GM23338 (cell line): ENCODE measurements at regions not wholly inside any gene's neighbourhood (a gene's known extent, or its start where the extent isn't known, plus 50 kb on each side); places are given as distances from the start of the nearest gene placed in this dataset.

Experiments
- ATAC-seq: fragments of 200-7000 bp; cut with Tn5 transposase; 3 replicates; pipeline ENCODE4 v1.9.1; 2020
- DNase-seq: peaks from one replicate; pipeline ENCODE4 v3.0.0-alpha.2; 2015; ENCODE audit warnings: low spot score
- H2AFZ ChIP-seq: fragments of 200-600 bp; sonication (generic); 2 replicates; pipeline ENCODE4 v1.8.0; 2016; ENCODE audit warnings: antibody characterized with exemption, mild to moderate bottlenecking, moderate library complexity
- H3F3A ChIP-seq: fragments of 200-600 bp; sonication (generic); replicated peaks from 2 replicates; pipeline ENCODE4 v1.8.0; 2017; ENCODE audit warnings: antibody characterized with exemption, mixed run types, low read depth
- H3K27ac ChIP-seq: fragments of 200-600 bp; sonication (generic); 2 replicates; pipeline ENCODE4 v1.6.1; 2016; ENCODE audit warnings: low read depth
- H3K27me3 ChIP-seq: fragments of 200-600 bp; sonication (generic); 2 replicates; pipeline ENCODE4 v1.8.0; 2016; ENCODE audit warnings: mild to moderate bottlenecking, mixed run types, moderate library complexity; ENCODE audit not compliant: insufficient read depth
- H3K36me3 ChIP-seq: fragments of 200-600 bp; sonication (generic); 2 replicates; pipeline ENCODE4 v1.8.0; 2016; ENCODE audit warnings: mild to moderate bottlenecking; ENCODE audit not compliant: insufficient read depth
- H3K4me1 ChIP-seq: fragments of 200-600 bp; sonication (generic); 2 replicates; pipeline ENCODE4 v1.8.0; 2016; ENCODE audit warnings: mild to moderate bottlenecking, moderate library complexity; ENCODE audit not compliant: insufficient read depth
- H3K4me2 ChIP-seq: fragments of 200-600 bp; sonication (generic); 2 replicates; pipeline ENCODE4 v1.7.1; 2017; ENCODE audit warnings: mixed run types
- H3K4me3 ChIP-seq: fragments of 200-600 bp; sonication (generic); 2 replicates; pipeline ENCODE4 v1.6.1; 2016; ENCODE audit warnings: mixed run types
- H3K79me2 ChIP-seq: fragments of 200-600 bp; sonication (generic); replicated peaks from 2 replicates; pipeline ENCODE4 v1.8.0; 2017; ENCODE audit warnings: mild to moderate bottlenecking; ENCODE audit not compliant: insufficient read depth
- H3K9me2 ChIP-seq: fragments of 200-600 bp; sonication (generic); 2 replicates; pipeline ENCODE4 v1.8.0; 2017; ENCODE audit not compliant: insufficient read depth
- H4K20me1 ChIP-seq: fragments of 200-600 bp; sonication (generic); replicated peaks from 2 replicates; pipeline ENCODE4 v1.8.0; 2017; ENCODE audit warnings: mild to moderate bottlenecking; ENCODE audit not compliant: insufficient read depth
- H3K27ac Mint-ChIP-seq: 2 replicates; pipeline ENCODE4 v1.8.0; 2020; ENCODE audit warnings: inconsistent platforms, mild to moderate bottlenecking, moderate library complexity, mixed read lengths
- H3K27me3 Mint-ChIP-seq: 3 replicates; pipeline ENCODE4 v1.8.0; 2022; ENCODE audit warnings: low read depth, mild to moderate bottlenecking, moderate library complexity, mixed read lengths, inconsistent platforms; ENCODE audit not compliant: insufficient read depth, poor library complexity
- H3K36me3 Mint-ChIP-seq: 3 replicates; pipeline ENCODE4 v1.8.0; 2021; ENCODE audit warnings: low read depth, mild to moderate bottlenecking, inconsistent platforms, moderate library complexity, mixed read lengths
- H3K4me1 Mint-ChIP-seq: 3 replicates; pipeline ENCODE4 v1.8.0; 2020; ENCODE audit warnings: mild to moderate bottlenecking, inconsistent platforms, mixed read lengths
- H3K4me3 Mint-ChIP-seq: 3 replicates; pipeline ENCODE4 v1.8.0; 2021; ENCODE audit warnings: moderate library complexity, mild to moderate bottlenecking, inconsistent platforms, mixed read lengths
- H3K9me3 Mint-ChIP-seq: 3 replicates; pipeline ENCODE4 v1.8.0; 2020; ENCODE audit warnings: moderate library complexity, mild to moderate bottlenecking, inconsistent platforms, mixed read lengths
- CREB1 ChIP-seq: fragments of 250-450 bp; sonication (Bioruptor Pico); IDR thresholded peaks from 2 replicates; pipeline ENCODE4 v1.5.0; 2020; ENCODE audit warnings: low read depth, mild to moderate bottlenecking, moderate library complexity
- CTCF ChIP-seq, 2 experiments: fragments of 200-600 bp in 1 of 2; sonication (generic) in 1 of 2; conservative IDR thresholded peaks; 2 replicates each; pipeline versions ENCODE4 v1.5.1 to v1.6.1; 2016 to 2017; ENCODE audit warnings: antibody characterized with exemption in 2 of 2, low read depth in 2 of 2, mild to moderate bottlenecking in 2 of 2, moderate library complexity in 1 of 2
- ETS1 ChIP-seq: IDR thresholded peaks from 2 replicates; pipeline ENCODE4 v1.6.1; 2016; ENCODE audit warnings: antibody characterized with exemption
- EZH2 ChIP-seq: fragments of 200-600 bp; sonication (generic); IDR thresholded peaks from one replicate; pipeline ENCODE4 v1.8.0; 2017; ENCODE audit warnings: antibody characterized with exemption, mild to moderate bottlenecking, low read depth; ENCODE audit not compliant: unreplicated experiment
- EZH2phosphoT487 ChIP-seq: fragments of 200-600 bp; sonication (generic); IDR thresholded peaks from one replicate; pipeline ENCODE4 v1.8.1; 2018; ENCODE audit warnings: antibody characterized with exemption; ENCODE audit not compliant: unreplicated experiment
- JUNB ChIP-seq: IDR thresholded peaks from one replicate; pipeline ENCODE4 v1.6.1; 2016; ENCODE audit warnings: antibody characterized with exemption; ENCODE audit not compliant: unreplicated experiment
- NANOG ChIP-seq: IDR thresholded peaks from 2 replicates; pipeline ENCODE4 v1.6.1; 2016; ENCODE audit warnings: antibody characterized with exemption, borderline replicate concordance
- POLR2AphosphoS5 ChIP-seq: IDR thresholded peaks from 2 replicates; pipeline ENCODE4 v1.6.1; 2016; ENCODE audit warnings: antibody characterized with exemption, low read depth
- REST ChIP-seq: IDR thresholded peaks from one replicate; pipeline ENCODE4 v1.6.1; 2018; ENCODE audit warnings: antibody characterized with exemption; ENCODE audit not compliant: unreplicated experiment
- STAT1 ChIP-seq: IDR thresholded peaks from one replicate; pipeline ENCODE4 v1.6.1; 2016; ENCODE audit warnings: antibody characterized with exemption; ENCODE audit not compliant: unreplicated experiment
- ZNF114 ChIP-seq: fragments of 250-450 bp; sonication (Bioruptor Pico); IDR thresholded peaks from 2 replicates; pipeline ENCODE4 v1.5.0; 2020; ENCODE audit warnings: mild to moderate bottlenecking, moderate library complexity
- ZNF331 ChIP-seq: fragments of 250-450 bp; sonication (Bioruptor Pico); IDR thresholded peaks from 2 replicates; pipeline ENCODE4 v1.5.0; 2020; ENCODE audit warnings: low read depth, mild to moderate bottlenecking, moderate library complexity

GRCh38 chr11:134838708-134839107 is 426.7 kb upstream of the B3GAT1 start:
- DNase-seq: no peak
- H3K79me2 ChIP-seq: no peaks in the 10 kb centered on the region
- no peak overlapping the region for H3K27ac Mint-ChIP-seq
- H3K9me2 ChIP-seq: peaks cover 7% of the 10 kb centered on the region; the same call in 1 of the 2 replicates
- ATAC-seq: no peak
- H3K4me1 Mint-ChIP-seq: no peaks in the 10 kb centered on the region
- no peaks in the 10 kb centered on the region for H3K27me3 ChIP-seq
- peaks cover 2% of the 10 kb centered on the region for H3K27me3 Mint-ChIP-seq
- no peaks in the 10 kb centered on the region for H4K20me1 ChIP-seq
- no peak overlapping the region for H3K4me3 Mint-ChIP-seq
- H3K4me3 ChIP-seq: no peak overlapping the region
- no peaks in the 10 kb centered on the region for H3K4me1 ChIP-seq
- no peak overlapping the region for H3K4me2 ChIP-seq
- TF ChIP-seq POLR2AphosphoS5 (no peak), ZNF114 (CRISPR knock-in tag) (no peak), CTCF (conservative IDR thresholded peaks at IDR 0.05; ENCODE audit: low read depth in 2 of 2) (no peak), EZH2 (no peak), STAT1 (no peak), JUNB (no peak), ZNF331 (CRISPR knock-in tag) (no peak), ETS1 (no peak), REST (no peak), EZH2phosphoT487 (no peak), NANOG (no peak), CREB1 (CRISPR knock-in tag) (no peak)
- no peaks in the 10 kb centered on the region for H3K9me3 Mint-ChIP-seq
- H3F3A ChIP-seq: no peaks in the 10 kb centered on the region
- H2AFZ ChIP-seq: no peak overlapping the region
- H3K36me3 Mint-ChIP-seq: no peaks in the 10 kb centered on the region
- H3K36me3 ChIP-seq: no peaks in the 10 kb centered on the region
- H3K27ac ChIP-seq: no peak overlapping the region
